NCI-H748 (cell line): ENCODE measurements at regions not wholly inside any gene's neighbourhood (a gene's known extent, or its start where the extent isn't known, plus 50 kb on each side); places are given as distances from the start of the nearest gene placed in this dataset.
"Not testable (repeated sequence)": the region's sequence is repeated elsewhere in the genome, so short reads cannot be mapped to it uniquely, and the experiment has no call there.

Experiments
- DNase-seq: peaks from one replicate; lab custom pipeline; 2025; ENCODE audit not compliant: unreplicated experiment; lab: John Stamatoyannopoulos, UW

- DNase-seq: no peak
Measured at GRCh38 chr6:81145506-81145905, 607.0 kb downstream of the TENT5A start.

- no peak for DNase-seq
Measured at GRCh38 chr6:81144346-81144745, 608.1 kb downstream of the TENT5A start.

- peak; percentile 75 for DNase-seq
Measured at GRCh38 chr6:81138236-81138635, 614.2 kb downstream of the TENT5A start.

- DNase-seq: no peak
Measured at GRCh38 chr6:81130969-81131368, 621.5 kb downstream of the TENT5A start.

- DNase-seq: no peak
Measured at GRCh38 chr6:81130061-81130460, 622.4 kb downstream of the TENT5A start.

- no peak for DNase-seq
Measured at GRCh38 chr6:81128671-81129070, 623.8 kb downstream of the TENT5A start.

- no peak for DNase-seq
Measured at GRCh38 chr6:81126150-81126549, 626.3 kb downstream of the TENT5A start.

- DNase-seq: no peak
Measured at GRCh38 chr6:81120280-81120679, 632.2 kb downstream of the TENT5A start.

GRCh38 chr6:81105998-81106397 is 646.5 kb downstream of the TENT5A start:
- no peak for DNase-seq

GRCh38 chr6:81098109-81098814 is 654.2 kb downstream of the TENT5A start:
- no peak for DNase-seq

GRCh38 chr6:81096464-81096863 is 656.0 kb downstream of the TENT5A start:
- DNase-seq: not testable (repeated sequence)

- DNase-seq: no peak
Measured at GRCh38 chr6:81093051-81093450, 659.4 kb downstream of the TENT5A start.

- DNase-seq: no peak
Measured at GRCh38 chr6:81088145-81088544, 664.3 kb downstream of the TENT5A start.

GRCh38 chr6:81086991-81087390 is 665.5 kb downstream of the TENT5A start:
- DNase-seq: no peak

- no peak for DNase-seq
Measured at GRCh38 chr6:81085431-81085790, 667.1 kb downstream of the TENT5A start.

GRCh38 chr6:81084776-81085430 is 667.6 kb downstream of the TENT5A start:
- no peak for DNase-seq

GRCh38 chr6:81075974-81076373 is 676.5 kb downstream of the TENT5A start:
- DNase-seq: peak; percentile 39

GRCh38 chr6:81073318-81073717 is 679.2 kb downstream of the TENT5A start:
- no peak for DNase-seq

GRCh38 chr6:81071121-81071520 is 681.4 kb downstream of the TENT5A start:
- DNase-seq: no peak

- no peak for DNase-seq
Measured at GRCh38 chr6:81067057-81067456, 685.4 kb downstream of the TENT5A start.

- no peak for DNase-seq
Measured at GRCh38 chr6:81063891-81064290, 688.6 kb downstream of the TENT5A start.

GRCh38 chr6:81054036-81054435 is 698.4 kb downstream of the TENT5A start:
- no peak for DNase-seq

GRCh38 chr6:81051952-81052351 is 700.5 kb downstream of the TENT5A start:
- no peak for DNase-seq
